ENCODE measurements at regions not wholly inside any gene's neighbourhood (a gene's known extent, or its start where the extent isn't known, plus 50 kb on each side); places are given as distances from the start of the nearest gene placed in this dataset.

DNA sequence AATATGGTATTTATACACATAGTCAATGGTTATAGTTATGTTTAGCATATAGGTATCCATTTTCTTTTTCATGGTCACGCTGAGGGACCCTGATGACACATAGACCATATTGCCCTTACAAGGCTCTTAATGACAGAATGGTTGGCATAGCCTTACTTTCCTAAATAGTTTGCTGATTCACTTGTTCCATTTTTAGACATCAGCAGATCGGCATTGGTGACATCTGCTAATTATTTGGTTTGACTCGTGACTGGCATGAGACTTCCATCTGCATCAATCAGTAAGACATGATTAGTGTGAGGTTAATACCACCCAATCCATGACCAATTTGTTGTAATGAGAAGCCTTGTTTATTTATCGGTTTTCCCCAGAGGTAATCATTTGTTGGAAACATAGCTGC, 309.7 kb downstream of the ALDH8A1 start:
- TF ChIP-seq, protein P1, sequence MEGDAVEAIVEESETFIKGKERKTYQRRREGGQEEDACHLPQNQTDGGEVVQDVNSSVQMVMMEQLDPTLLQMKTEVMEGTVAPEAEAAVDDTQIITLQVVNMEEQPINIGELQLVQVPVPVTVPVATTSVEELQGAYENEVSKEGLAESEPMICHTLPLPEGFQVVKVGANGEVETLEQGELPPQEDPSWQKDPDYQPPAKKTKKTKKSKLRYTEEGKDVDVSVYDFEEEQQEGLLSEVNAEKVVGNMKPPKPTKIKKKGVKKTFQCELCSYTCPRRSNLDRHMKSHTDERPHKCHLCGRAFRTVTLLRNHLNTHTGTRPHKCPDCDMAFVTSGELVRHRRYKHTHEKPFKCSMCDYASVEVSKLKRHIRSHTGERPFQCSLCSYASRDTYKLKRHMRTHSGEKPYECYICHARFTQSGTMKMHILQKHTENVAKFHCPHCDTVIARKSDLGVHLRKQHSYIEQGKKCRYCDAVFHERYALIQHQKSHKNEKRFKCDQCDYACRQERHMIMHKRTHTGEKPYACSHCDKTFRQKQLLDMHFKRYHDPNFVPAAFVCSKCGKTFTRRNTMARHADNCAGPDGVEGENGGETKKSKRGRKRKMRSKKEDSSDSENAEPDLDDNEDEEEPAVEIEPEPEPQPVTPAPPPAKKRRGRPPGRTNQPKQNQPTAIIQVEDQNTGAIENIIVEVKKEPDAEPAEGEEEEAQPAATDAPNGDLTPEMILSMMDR (conservative IDR thresholded peaks at IDR 0.05), result no peak
- no peak for TF ChIP-seq EZH2 (IDR thresholded peaks at IDR 0.05; ENCODE audit: low read depth)
